ENCODE measurements at regions not wholly inside any gene's neighbourhood (a gene's known extent, or its start where the extent isn't known, plus 50 kb on each side); places are given as distances from the start of the nearest gene placed in this dataset.
"Not testable (repeated sequence)": the region's sequence is repeated elsewhere in the genome, so short reads cannot be mapped to it uniquely, and the experiment has no call there.

DNA sequence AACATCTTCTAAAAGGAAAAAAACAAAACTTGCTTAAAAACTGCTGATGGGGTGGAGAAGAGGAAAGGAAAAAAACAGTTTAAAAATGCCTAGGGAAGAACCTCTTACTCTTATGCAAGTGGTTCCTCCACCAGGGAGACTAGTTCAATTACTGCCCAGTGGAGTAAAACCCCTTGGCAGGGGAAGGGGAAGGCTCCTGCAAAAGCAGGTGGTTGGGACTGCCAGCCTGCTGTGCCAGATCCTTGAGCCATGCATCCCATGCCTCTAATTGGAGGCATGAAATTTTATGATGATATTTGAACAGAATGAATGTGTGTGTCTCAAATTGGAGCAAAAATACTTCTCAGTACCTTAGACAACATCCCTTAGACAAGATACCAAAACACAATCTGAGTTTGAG, 118.8 kb downstream of the FSCB start:
- H3K27me3 ChIP-seq: no peaks in the 10 kb centered on the region
- no peaks in the 10 kb centered on the region for H3K4me1 ChIP-seq
- no peak for DNase-seq
- H3K36me3 ChIP-seq: no peaks in the 10 kb centered on the region
- TF ChIP-seq CTCF (IDR thresholded peaks at IDR 0.05) (no peak), POLR2A (IDR thresholded peaks at IDR 0.05) (no peak)
- H3K9me3 ChIP-seq: no peaks in the 10 kb centered on the region
- no peak overlapping the region for H3K4me3 ChIP-seq
- H3K27ac ChIP-seq: no peak overlapping the region

GRCh38 chr14:44385906-44386305, 121.2 kb downstream of the FSCB start:
- H3K27ac ChIP-seq: no peak overlapping the region
- no peaks in the 10 kb centered on the region for H3K27me3 ChIP-seq
- no peaks in the 10 kb centered on the region for H3K9me3 ChIP-seq
- H3K36me3 ChIP-seq: no peaks in the 10 kb centered on the region
- H3K4me3 ChIP-seq: no peak overlapping the region
- TF ChIP-seq CTCF (IDR thresholded peaks at IDR 0.05) (no peak), POLR2A (IDR thresholded peaks at IDR 0.05) (no peak)
- H3K4me1 ChIP-seq: no peaks in the 10 kb centered on the region
- DNase-seq: no peak

DNA sequence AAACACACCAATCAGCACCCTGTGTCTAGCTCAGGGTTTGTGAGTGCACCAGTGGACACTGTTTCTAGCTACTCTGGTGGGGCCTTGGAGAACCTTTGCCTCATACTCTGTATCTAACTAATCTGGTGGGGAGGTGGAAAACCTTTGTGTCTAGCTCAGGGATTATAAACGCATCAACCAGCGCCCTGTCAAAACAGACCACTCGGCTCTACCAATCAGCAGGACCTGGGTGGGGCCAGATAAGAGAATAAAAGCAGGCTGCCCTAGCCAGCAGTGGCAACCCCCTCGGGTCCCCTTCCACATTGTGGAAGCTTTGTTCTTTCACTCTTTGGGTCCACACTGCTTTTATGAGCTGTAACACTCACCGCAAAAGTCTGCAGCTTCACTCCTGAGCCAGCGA, 121.8 kb downstream of the FSCB start:
- not testable (repeated sequence) for H3K9me3 ChIP-seq, H3K4me3 ChIP-seq, H3K27ac ChIP-seq, H3K27me3 ChIP-seq, DNase-seq, H3K36me3 ChIP-seq, H3K4me1 ChIP-seq

DNA sequence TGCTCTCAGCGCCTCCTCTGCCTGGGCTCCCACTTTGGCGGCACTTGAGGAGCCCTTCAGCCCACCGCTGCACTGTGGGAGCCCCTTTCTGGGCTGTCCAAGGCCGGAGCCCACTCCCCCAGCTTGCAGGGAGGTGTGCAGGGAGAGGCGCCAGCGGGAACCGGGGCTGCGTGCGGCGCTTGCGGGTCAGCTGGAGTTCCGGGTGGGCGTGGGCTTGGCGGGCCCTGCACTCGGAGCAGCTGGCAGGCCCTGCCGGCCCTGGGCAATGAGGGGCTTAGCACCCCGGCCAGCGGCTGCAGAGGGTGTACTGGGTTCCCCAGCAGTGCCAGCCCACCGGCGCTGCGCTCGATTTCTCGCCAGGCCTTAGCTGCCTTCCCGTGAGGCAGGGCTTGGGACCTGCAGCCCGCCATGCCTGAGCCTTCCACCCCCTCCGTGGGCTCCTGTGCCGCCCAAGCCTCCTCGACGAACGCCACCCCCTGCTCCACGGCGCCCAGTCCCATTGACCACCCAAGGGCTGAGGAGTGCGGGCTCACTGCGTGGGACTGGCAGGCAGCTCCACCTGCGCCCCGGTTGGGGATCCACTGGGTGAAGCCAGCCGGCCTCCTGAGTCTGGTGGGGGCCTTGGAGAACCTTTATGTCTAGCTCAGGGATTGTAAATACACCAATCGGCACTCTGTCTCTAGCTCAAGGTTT, 122.3 kb downstream of the FSCB start:
- H3K9me3 ChIP-seq, H3K27me3 ChIP-seq, H3K27ac ChIP-seq, H3K36me3 ChIP-seq, DNase-seq, H3K4me1 ChIP-seq, H3K4me3 ChIP-seq: not testable (repeated sequence)

DNA sequence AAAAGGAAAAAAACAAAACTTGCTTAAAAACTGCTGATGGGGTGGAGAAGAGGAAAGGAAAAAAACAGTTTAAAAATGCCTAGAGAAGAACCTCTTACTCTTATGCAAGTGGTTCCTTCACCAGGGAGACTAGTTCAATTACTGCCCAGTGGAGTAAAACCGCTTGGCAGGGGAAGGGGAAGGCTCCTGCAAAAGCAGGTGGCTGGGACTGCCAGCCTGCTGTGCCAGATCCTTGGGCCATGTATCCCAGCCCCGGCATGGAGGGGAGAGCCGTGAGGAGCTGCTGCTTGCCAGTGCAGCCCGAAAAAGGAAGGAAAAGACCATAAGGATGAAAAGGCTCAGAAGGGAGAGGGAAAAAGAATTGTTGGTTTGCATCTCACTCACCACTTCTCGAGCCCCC, 123.0 kb downstream of the FSCB start:
- DNase-seq: no peak
- Histone ChIP-seq H3K4me3 (no peak overlapping the region), H3K27me3 (no peaks in the 10 kb centered on the region), H3K36me3 (no peaks in the 10 kb centered on the region), H3K9me3 (no peaks in the 10 kb centered on the region), H3K4me1 (no peaks in the 10 kb centered on the region), H3K27ac (no peak overlapping the region)
- TF ChIP-seq CTCF (IDR thresholded peaks at IDR 0.05) (no peak), POLR2A (IDR thresholded peaks at IDR 0.05) (no peak)

GRCh38 chr14:44383636-44384035, 123.4 kb downstream of the FSCB start:
- Histone ChIP-seq H3K27me3 (no peaks in the 10 kb centered on the region), H3K4me1 (no peaks in the 10 kb centered on the region), H3K4me3 (no peak overlapping the region), H3K36me3 (no peaks in the 10 kb centered on the region), H3K9me3 (no peaks in the 10 kb centered on the region), H3K27ac (no peak overlapping the region)
- DNase-seq: no peak
- TF ChIP-seq CTCF (IDR thresholded peaks at IDR 0.05): no peak
- TF ChIP-seq POLR2A (IDR thresholded peaks at IDR 0.05): no peak
